MM.1S (cell line): ENCODE measurements at regions not wholly inside any gene's neighbourhood (a gene's known extent, or its start where the extent isn't known, plus 50 kb on each side); places are given as distances from the start of the nearest gene placed in this dataset.

ENCODE experiments used
- DNase-seq: peaks from one replicate; pipeline ENCODE4 v3.0.0-alpha.2; 2015
- H2AFZ ChIP-seq: fragments of 300-600 bp; sonication (generic); 2 replicates; pipeline ENCODE4 v1.6.0; 2016; ENCODE audit warnings: antibody characterized with exemption, low read length
- H3F3A ChIP-seq: fragments of 300-600 bp; sonication (generic); 2 replicates; pipeline ENCODE4 v1.6.1; 2016; ENCODE audit warnings: mild to moderate bottlenecking, antibody characterized with exemption, low read length, moderate library complexity, mixed read lengths; ENCODE audit not compliant: insufficient read depth
- H3K27ac ChIP-seq: fragments of 300-600 bp; sonication (generic); 2 replicates; pipeline ENCODE4 v1.5.1; 2016; ENCODE audit warnings: mild to moderate bottlenecking, low read length
- H3K27me3 ChIP-seq: fragments of 300-600 bp; sonication (generic); replicated peaks from 2 replicates; pipeline ENCODE4 v1.6.0; 2016; ENCODE audit warnings: low read length; ENCODE audit not compliant: insufficient read depth
- H3K36me3 ChIP-seq: fragments of 300-600 bp; sonication (generic); replicated peaks from 2 replicates; pipeline ENCODE4 v1.6.1; 2016; ENCODE audit warnings: mild to moderate bottlenecking, low read length, mixed read lengths; ENCODE audit not compliant: insufficient read depth
- H3K4me1 ChIP-seq: fragments of 300-600 bp; sonication (generic); 2 replicates; pipeline ENCODE4 v1.6.1; 2016; ENCODE audit warnings: low read length, mixed read lengths
- H3K4me2 ChIP-seq: fragments of 300-600 bp; sonication (generic); 2 replicates; pipeline ENCODE4 v1.6.0; 2016; ENCODE audit warnings: low read depth, low read length
- H3K4me3 ChIP-seq: fragments of 300-600 bp; sonication (generic); 2 replicates; pipeline ENCODE4 v1.5.1; 2016; ENCODE audit warnings: low read length, mixed read lengths
- H3K79me2 ChIP-seq: fragments of 300-600 bp; sonication (generic); 2 replicates; pipeline ENCODE4 v1.6.1; 2016; ENCODE audit warnings: mixed run types, low read length, mixed read lengths
- H3K9ac ChIP-seq: fragments of 300-600 bp; sonication (generic); 2 replicates; pipeline ENCODE4 v1.6.1; 2016; ENCODE audit warnings: low read length, mixed read lengths
- H3K9me2 ChIP-seq: fragments of 300-600 bp; sonication (generic); replicated peaks from 2 replicates; pipeline ENCODE4 v1.6.1; 2016; ENCODE audit warnings: mild to moderate bottlenecking, low read length, mixed read lengths; ENCODE audit not compliant: insufficient read depth
- H3K9me3 ChIP-seq: fragments of 300-600 bp; sonication (generic); replicated peaks from 2 replicates; pipeline ENCODE4 v1.6.1; 2016; ENCODE audit warnings: mild to moderate bottlenecking, low read length, mixed read lengths; ENCODE audit not compliant: insufficient read depth
- H4K20me1 ChIP-seq: fragments of 300-600 bp; sonication (generic); 2 replicates; pipeline ENCODE4 v1.6.1; 2016; ENCODE audit warnings: mild to moderate bottlenecking, low read length, moderate library complexity, mixed read lengths; ENCODE audit not compliant: insufficient read depth
- CTCF ChIP-seq: fragments of 300-600 bp; sonication (generic); IDR thresholded peaks from 2 replicates; pipeline ENCODE4 v1.5.1; 2016; ENCODE audit warnings: antibody characterized with exemption, low read length, mixed read lengths
- EZH2 ChIP-seq: fragments of 300-600 bp; sonication (generic); optimal IDR thresholded peaks from 2 replicates; pipeline ENCODE3; 2017; ENCODE audit warnings: low read depth, mild to moderate bottlenecking, antibody characterized with exemption, low read length, mixed read lengths
- EZH2phosphoT487 ChIP-seq: fragments of 300-600 bp; sonication (generic); IDR thresholded peaks from 2 replicates; pipeline ENCODE4 v1.6.1; 2018; ENCODE audit warnings: antibody characterized with exemption, low read length

GRCh38 chr10:130751851-130752250 lies 559.7 kb downstream of the TCERG1L start:
- no peaks in the 10 kb centered on the region for H4K20me1 ChIP-seq
- H3K27ac ChIP-seq: no peak overlapping the region
- H3K9me3 ChIP-seq: no peaks in the 10 kb centered on the region
- TF ChIP-seq EZH2phosphoT487 (no peak), CTCF (no peak), EZH2 (no peak)
- no peaks in the 10 kb centered on the region for H3F3A ChIP-seq
- H2AFZ ChIP-seq: no peak overlapping the region
- H3K4me3 ChIP-seq: no peak overlapping the region
- DNase-seq: no peak
- H3K9ac ChIP-seq: no peak overlapping the region
- H3K36me3 ChIP-seq: no peaks in the 10 kb centered on the region
- no peaks in the 10 kb centered on the region; the same call in 1 of the 2 replicates for H3K27me3 ChIP-seq
- no peaks in the 10 kb centered on the region for H3K9me2 ChIP-seq
- no peak overlapping the region for H3K4me2 ChIP-seq
- H3K4me1 ChIP-seq: no peaks in the 10 kb centered on the region
- H3K79me2 ChIP-seq: no peaks in the 10 kb centered on the region

GRCh38 chr10:130756651-130757050 lies 554.9 kb downstream of the TCERG1L start:
- no peaks in the 10 kb centered on the region for H3K4me1 ChIP-seq
- no peaks in the 10 kb centered on the region for H3K36me3 ChIP-seq
- H3K9me2 ChIP-seq: no peaks in the 10 kb centered on the region

GRCh38 chr10:130757271-130757670 lies 554.2 kb downstream of the TCERG1L start:
- H3K27me3 ChIP-seq: no peaks in the 10 kb centered on the region; the same call in 1 of the 2 replicates

More at GRCh38 chr10:130756651-130757050, 554.9 kb downstream of the TCERG1L start:
- Histone ChIP-seq H2AFZ (no peak overlapping the region), H3F3A (no peaks in the 10 kb centered on the region), H3K9me3 (no peaks in the 10 kb centered on the region), H3K9ac (no peak overlapping the region), H4K20me1 (no peaks in the 10 kb centered on the region), H3K27ac (no peak overlapping the region), H3K4me2 (no peak overlapping the region), H3K4me3 (no peak overlapping the region), H3K79me2 (no peaks in the 10 kb centered on the region), H3K27me3 (no peaks in the 10 kb centered on the region; the same call in 1 of the 2 replicates)
- no peak for DNase-seq
- no peak for TF ChIP-seq EZH2
- TF ChIP-seq CTCF: no peak
- no peak for TF ChIP-seq EZH2phosphoT487

More at GRCh38 chr10:130757271-130757670, 554.2 kb downstream of the TCERG1L start:
- no peaks in the 10 kb centered on the region for H3K9me3 ChIP-seq
- H3K4me2 ChIP-seq: no peak overlapping the region
- no peaks in the 10 kb centered on the region for H3K4me1 ChIP-seq
- DNase-seq: no peak
- H3K9ac ChIP-seq: no peak overlapping the region
- no peaks in the 10 kb centered on the region for H3K79me2 ChIP-seq
- TF ChIP-seq EZH2phosphoT487 (no peak), CTCF (no peak), EZH2 (no peak)
- no peak overlapping the region for H2AFZ ChIP-seq
- no peaks in the 10 kb centered on the region for H3K9me2 ChIP-seq
- no peak overlapping the region for H3K4me3 ChIP-seq
- no peaks in the 10 kb centered on the region for H3K36me3 ChIP-seq
- no peaks in the 10 kb centered on the region for H3F3A ChIP-seq
- H3K27ac ChIP-seq: no peak overlapping the region
- no peaks in the 10 kb centered on the region for H4K20me1 ChIP-seq
